ENCODE measurements at regions not wholly inside any gene's neighbourhood (a gene's known extent, or its start where the extent isn't known, plus 50 kb on each side); places are given as distances from the start of the nearest gene placed in this dataset.

DNA sequence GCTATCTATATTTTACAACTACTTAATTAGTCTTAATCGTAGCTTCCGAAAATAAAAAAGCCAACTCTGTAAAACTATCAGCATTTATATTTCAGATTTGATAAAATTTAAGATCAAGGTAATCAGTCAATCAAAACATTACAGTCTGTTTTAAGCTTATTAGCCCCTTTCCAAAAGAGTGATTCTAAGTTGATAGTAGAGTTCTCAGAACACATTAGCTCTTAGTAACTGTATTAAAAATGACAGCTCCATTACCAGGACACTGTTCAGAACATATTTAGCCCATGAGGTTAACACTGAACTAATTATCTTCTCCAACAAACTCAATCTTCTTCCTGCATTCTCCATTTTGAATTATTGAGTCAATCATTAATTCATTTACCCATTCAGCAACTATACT lies 110.3 kb upstream of the PALS2 start:
- Mint-ChIP-seq H3K4me1 (no peaks in the 10 kb centered on the region), H3K27me3 (peaks cover 5% of the 10 kb centered on the region)

GRCh38 chr7:24463474-24463873 lies 109.8 kb upstream of the PALS2 start:
- no peak overlapping the region for H3K27ac Mint-ChIP-seq
- no peaks in the 10 kb centered on the region for H3K36me3 Mint-ChIP-seq
- no peak overlapping the region for H3K4me3 Mint-ChIP-seq
- no peaks in the 10 kb centered on the region for H3K9me3 Mint-ChIP-seq
- H3K4me1 Mint-ChIP-seq = no peaks in the 10 kb centered on the region
- H3K27me3 Mint-ChIP-seq = peaks cover 5% of the 10 kb centered on the region

More for the DNA sequence above, 110.3 kb upstream of the PALS2 start:
- Mint-ChIP-seq H3K27ac (no peak overlapping the region), H3K36me3 (no peaks in the 10 kb centered on the region), H3K4me3 (no peak overlapping the region), H3K9me3 (no peaks in the 10 kb centered on the region)

DNA sequence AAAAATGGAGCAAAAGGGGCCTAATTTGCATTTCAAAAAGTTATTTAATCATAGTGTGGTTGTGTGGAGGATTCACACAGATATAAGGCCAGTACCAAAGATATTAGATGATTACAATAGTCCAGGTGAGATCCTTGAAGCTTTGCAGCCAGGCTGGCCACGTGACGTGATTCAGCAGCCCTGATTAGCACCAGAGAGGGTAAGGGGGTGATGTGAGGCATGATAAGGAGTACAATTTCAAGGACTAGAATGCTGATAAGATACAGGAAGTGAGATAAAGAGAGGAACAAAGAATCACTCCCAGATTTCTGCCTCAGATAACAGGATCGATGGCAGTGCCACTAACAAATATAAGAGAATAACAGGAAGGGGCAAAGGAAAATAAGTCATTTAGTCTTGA lies 108.4 kb upstream of the PALS2 start:
- H3K36me3 Mint-ChIP-seq = no peaks in the 10 kb centered on the region
- no peaks in the 10 kb centered on the region for H3K9me3 Mint-ChIP-seq

DNA sequence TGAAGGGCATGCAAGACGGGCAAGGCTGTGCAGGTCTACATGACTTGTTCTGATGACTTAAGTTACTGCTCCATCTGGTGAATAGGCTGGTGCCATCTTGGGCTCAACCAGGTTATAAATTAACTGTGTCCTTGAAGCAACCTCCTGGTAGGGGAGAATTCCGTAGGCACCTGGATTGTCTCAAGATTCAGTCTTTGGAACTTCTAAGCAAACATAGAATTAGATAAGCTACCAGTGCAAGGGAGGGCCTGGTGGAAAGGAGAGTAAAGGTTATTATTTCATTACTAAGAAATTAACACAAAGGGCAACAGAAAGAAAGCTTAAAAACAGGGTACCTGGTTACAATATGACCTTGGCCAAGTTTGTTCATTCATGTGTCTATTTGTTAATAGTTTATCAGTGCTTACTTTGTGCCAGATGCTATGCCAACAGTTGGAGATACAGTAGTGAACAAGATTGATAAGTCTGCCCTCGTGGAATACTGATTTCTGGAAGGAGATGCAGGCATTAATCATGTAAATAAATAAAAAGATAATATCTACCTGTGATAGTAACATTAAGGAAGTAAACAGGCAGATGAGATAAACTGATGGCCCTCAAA lies 107.0 kb upstream of the PALS2 start:
- no peaks in the 10 kb centered on the region for H3K36me3 Mint-ChIP-seq
- no peak overlapping the region for H3K4me3 Mint-ChIP-seq
- H3K9me3 Mint-ChIP-seq = no peaks in the 10 kb centered on the region
- H3K27me3 Mint-ChIP-seq = peaks cover 4% of the 10 kb centered on the region
- H3K4me1 Mint-ChIP-seq = no peaks in the 10 kb centered on the region
- H3K27ac Mint-ChIP-seq = no peak overlapping the region

More for the DNA sequence above, 108.4 kb upstream of the PALS2 start:
- Mint-ChIP-seq H3K4me1 (no peaks in the 10 kb centered on the region), H3K27ac (no peak overlapping the region), H3K4me3 (no peak overlapping the region), H3K27me3 (peaks cover 5% of the 10 kb centered on the region)

GRCh38 chr7:24469118-24469517 lies 104.1 kb upstream of the PALS2 start:
- Mint-ChIP-seq H3K9me3 (no peaks in the 10 kb centered on the region), H3K27me3 (peaks cover 3% of the 10 kb centered on the region)

GRCh38 chr7:24472093-24472492 lies 101.2 kb upstream of the PALS2 start:
- Mint-ChIP-seq H3K27me3 (peaks cover 4% of the 10 kb centered on the region), H3K27ac (no peak overlapping the region), H3K4me1 (no peaks in the 10 kb centered on the region), H3K36me3 (no peaks in the 10 kb centered on the region), H3K4me3 (no peak overlapping the region), H3K9me3 (no peaks in the 10 kb centered on the region)

More at GRCh38 chr7:24469118-24469517, 104.1 kb upstream of the PALS2 start:
- Mint-ChIP-seq H3K27ac (no peak overlapping the region), H3K36me3 (no peaks in the 10 kb centered on the region), H3K4me1 (no peaks in the 10 kb centered on the region), H3K4me3 (no peak overlapping the region)

DNA sequence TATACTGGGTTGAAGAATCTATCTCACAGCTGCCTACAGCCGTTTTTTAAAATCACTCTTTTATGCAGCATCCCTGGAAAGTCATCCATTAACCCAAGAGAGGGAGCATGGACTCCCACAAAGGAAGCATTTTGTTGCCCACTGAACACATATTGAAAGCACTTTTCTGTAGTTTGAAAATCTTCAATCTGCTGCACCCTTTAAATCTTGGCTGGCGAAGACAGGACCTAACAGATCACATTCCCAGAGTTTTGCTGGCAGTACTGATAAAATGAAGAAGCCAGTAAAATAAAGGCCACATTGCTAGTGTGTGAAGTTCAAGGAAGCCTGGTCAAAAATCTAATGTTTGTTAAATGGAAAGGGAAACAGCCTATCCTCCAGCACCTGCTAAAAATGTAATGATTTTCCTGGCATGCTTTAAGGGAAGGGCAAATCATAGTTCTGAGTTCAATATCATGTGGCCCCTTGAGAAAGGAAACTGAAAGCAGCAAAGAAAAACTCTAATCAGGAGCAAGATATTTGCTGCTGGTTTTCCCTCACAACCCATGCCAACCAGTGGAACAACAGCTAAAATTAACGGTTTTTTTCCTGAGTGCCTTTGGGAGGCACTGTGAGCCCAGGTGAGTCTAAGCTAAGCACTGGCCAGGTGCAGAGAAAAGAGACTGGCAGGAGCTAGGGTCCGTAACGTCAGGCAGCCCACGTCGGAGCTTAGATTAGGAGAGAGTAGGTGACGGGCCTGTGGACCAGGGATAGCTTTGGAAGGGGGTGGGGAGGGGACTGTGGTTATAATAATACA lies 97.9 kb upstream of the PALS2 start:
- Mint-ChIP-seq H3K4me1 (no peaks in the 10 kb centered on the region), H3K27ac (no peak overlapping the region), H3K9me3 (no peaks in the 10 kb centered on the region), H3K27me3 (peaks cover 4% of the 10 kb centered on the region), H3K36me3 (no peaks in the 10 kb centered on the region), H3K4me3 (no peak overlapping the region)

DNA sequence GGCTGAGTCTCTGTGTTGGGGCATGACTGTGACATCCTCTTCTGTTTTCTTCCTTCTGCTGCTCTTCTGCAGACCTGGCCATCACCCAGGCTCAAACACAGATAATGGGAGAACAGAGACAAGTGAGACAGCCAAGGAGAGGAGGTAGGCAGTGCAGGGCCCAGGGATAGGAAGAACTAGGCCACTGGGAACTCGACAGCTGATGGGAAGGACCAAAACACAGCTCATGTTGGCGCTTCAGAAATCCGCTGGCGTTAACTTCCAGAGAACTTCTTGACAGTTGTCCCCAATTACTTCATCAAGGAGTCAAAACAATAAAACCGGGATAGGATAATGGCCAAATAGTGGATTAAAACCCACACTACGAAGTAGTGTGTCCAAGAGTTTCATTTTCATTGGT lies 97.0 kb upstream of the PALS2 start:
- H3K27ac Mint-ChIP-seq = no peak overlapping the region
- no peaks in the 10 kb centered on the region for H3K4me1 Mint-ChIP-seq
- no peak overlapping the region for H3K4me3 Mint-ChIP-seq
- no peaks in the 10 kb centered on the region for H3K9me3 Mint-ChIP-seq
- peaks cover 4% of the 10 kb centered on the region for H3K27me3 Mint-ChIP-seq
- H3K36me3 Mint-ChIP-seq = no peaks in the 10 kb centered on the region

DNA sequence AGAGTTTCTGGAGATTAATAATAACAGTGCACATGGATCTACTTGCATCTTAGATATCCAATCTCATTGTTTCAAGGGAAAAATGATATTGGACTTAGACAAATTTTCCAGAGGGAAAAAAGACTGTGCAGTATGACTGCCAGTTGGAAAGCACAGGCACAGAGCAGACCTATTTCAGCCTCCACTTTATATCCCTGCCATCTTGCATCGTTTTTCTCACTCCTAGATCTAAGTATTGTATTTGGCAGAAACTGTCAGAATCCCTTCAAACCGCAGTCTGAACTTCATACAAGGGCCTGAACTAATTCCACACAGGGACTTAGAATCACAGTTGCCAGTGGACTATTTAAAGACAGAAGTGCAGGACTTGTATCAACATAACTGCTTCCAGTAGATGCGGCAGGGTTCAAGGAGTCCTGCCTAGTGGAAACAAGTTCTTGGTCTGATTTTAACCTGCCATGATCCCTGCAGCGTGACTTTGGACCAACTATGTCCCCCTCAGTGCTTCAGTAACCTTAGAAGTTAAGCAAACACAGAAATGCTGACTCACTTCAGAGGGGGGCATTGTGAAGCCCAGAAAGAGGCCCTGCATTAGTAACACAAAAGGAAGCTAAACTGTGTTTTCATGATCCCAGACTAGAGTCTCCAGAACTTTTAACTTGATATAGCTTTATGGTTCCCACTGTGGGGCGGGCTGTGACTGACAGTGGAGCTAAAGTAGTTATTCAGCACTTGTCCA lies 95.7 kb upstream of the PALS2 start:
- H3K4me1 Mint-ChIP-seq = no peaks in the 10 kb centered on the region
- H3K36me3 Mint-ChIP-seq = no peaks in the 10 kb centered on the region
- H3K4me3 Mint-ChIP-seq = no peak overlapping the region
- no peak overlapping the region for H3K27ac Mint-ChIP-seq
- H3K9me3 Mint-ChIP-seq = no peaks in the 10 kb centered on the region
- H3K27me3 Mint-ChIP-seq = peaks cover 4% of the 10 kb centered on the region

DNA sequence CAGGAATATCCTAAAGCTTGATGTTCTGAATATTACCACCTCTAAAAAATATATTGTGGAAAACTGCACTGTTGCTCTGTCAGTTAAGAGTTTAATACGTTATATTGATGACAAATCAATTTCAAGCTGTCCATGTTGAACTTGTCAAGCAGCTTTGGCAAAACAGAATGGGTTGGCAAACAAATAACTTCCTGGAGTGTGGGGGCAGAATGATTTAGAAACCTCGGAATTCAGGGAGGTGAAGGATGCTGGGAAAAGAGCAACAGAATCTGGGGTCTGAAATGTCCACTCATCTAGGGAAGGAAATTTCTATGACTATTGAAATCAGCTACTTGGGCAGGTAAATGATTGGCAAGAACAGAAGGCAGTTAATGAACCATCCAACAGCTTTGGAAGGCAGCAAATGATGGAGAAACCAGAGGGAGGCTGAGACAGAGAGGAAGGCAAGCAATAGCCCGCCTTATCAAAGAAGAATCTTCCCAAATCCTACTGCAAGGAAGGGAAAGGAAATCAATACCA lies 95.1 kb upstream of the PALS2 start:
- H3K27me3 Mint-ChIP-seq = peaks cover 4% of the 10 kb centered on the region

GRCh38 chr7:24480501-24480900 lies 92.8 kb upstream of the PALS2 start:
- Mint-ChIP-seq H3K36me3 (no peaks in the 10 kb centered on the region), H3K9me3 (no peaks in the 10 kb centered on the region), H3K27me3 (peaks cover 9% of the 10 kb centered on the region), H3K27ac (no peak overlapping the region), H3K4me1 (no peaks in the 10 kb centered on the region), H3K4me3 (no peak overlapping the region)

More for the DNA sequence above, 95.1 kb upstream of the PALS2 start:
- Mint-ChIP-seq H3K9me3 (no peaks in the 10 kb centered on the region), H3K27ac (no peak overlapping the region), H3K36me3 (no peaks in the 10 kb centered on the region), H3K4me3 (no peak overlapping the region), H3K4me1 (no peaks in the 10 kb centered on the region)

GRCh38 chr7:24483804-24484203 lies 89.4 kb upstream of the PALS2 start:
- H3K36me3 Mint-ChIP-seq = peaks cover 2% of the 10 kb centered on the region
- peaks cover 13% of the 10 kb centered on the region for H3K27me3 Mint-ChIP-seq
- H3K27ac Mint-ChIP-seq = no peak overlapping the region

DNA sequence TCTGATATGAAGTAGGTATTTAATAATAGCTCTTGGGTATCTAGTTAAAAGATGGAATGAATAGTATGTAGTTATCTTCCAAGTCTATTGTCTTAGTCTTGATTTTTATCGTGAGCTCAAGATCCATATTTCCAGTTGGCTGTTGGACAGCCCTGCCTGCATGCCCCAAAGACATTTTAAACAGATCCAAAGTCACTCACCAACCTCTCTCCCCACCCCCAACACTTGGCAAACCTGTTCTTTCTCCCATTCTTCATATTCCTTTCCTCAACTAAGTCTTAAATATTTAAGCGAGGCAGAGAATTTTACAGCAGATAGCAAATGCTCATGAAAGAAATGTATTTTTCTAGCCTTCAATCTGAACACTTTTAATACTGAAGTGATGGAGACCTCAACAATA lies 80.7 kb upstream of the PALS2 start:
- Mint-ChIP-seq H3K36me3 (peaks cover 2% of the 10 kb centered on the region), H3K9me3 (no peaks in the 10 kb centered on the region), H3K27ac (no peak overlapping the region), H3K27me3 (peaks cover 11% of the 10 kb centered on the region), H3K4me1 (peaks cover 0 to 1% (median 0%) of the 10 kb centered on the region in 3 donors), H3K4me3 (no peak overlapping the region)

More at GRCh38 chr7:24483804-24484203, 89.4 kb upstream of the PALS2 start:
- Mint-ChIP-seq H3K9me3 (no peaks in the 10 kb centered on the region), H3K4me3 (no peak overlapping the region), H3K4me1 (no peaks in the 10 kb centered on the region)

DNA sequence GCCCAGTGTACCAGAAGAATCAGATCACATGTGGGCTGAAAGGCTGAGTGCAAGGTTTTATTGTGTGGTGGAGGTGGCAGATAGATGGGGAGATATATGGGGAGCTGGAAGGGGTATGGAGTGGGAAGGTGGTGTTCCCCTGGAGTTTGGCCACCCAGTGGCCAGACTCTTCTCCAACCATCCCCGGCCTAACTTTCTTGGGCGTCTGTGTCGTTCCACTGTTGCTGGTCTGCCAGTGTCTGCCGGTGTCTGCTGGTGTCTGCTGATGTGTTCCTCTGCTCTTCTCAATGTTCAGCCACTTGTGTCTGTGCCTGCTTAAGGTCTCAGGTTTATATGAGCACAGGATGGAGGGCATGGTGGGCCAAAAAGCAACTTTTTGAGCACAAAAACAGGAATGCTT lies 78.4 kb upstream of the PALS2 start:
- Mint-ChIP-seq H3K27me3 (peaks cover 11% of the 10 kb centered on the region), H3K36me3 (no peaks in the 10 kb centered on the region), H3K9me3 (no peaks in the 10 kb centered on the region), H3K4me1 (peaks cover 0 to 1% (median 0%) of the 10 kb centered on the region in 3 donors), H3K27ac (no peak overlapping the region), H3K4me3 (no peak overlapping the region)

DNA sequence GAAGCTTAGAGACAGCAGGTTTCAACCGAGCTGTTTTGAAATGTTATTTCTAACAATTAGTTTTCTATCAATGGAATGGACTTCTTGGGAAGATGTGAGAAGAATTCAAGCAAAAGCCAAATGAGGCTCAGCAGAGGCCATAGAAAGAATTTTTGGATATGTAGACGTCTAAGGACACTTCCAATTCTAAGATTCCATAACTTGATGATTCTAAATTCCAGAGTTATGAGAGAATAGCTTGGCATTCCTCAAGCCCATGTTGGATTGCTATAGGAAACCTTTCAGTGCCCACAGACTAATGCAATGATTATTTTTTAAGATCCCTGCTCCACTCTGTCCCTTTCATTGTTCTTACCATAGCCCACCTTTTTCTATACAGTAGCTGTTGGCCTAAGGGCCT lies 77.2 kb upstream of the PALS2 start:
- peaks cover 9% of the 10 kb centered on the region for H3K27me3 Mint-ChIP-seq
- no peaks in the 10 kb centered on the region for H3K9me3 Mint-ChIP-seq
- no peaks in the 10 kb centered on the region for H3K4me1 Mint-ChIP-seq
- no peaks in the 10 kb centered on the region for H3K36me3 Mint-ChIP-seq
- H3K27ac Mint-ChIP-seq = no peak overlapping the region
- H3K4me3 Mint-ChIP-seq = no peak overlapping the region

All from IgD-negative memory B cell (primary cell).